Epidermal melanocyte (primary cell): ENCODE measurements at regions not wholly inside any gene's neighbourhood (a gene's known extent, or its start where the extent isn't known, plus 50 kb on each side); places are given as distances from the start of the nearest gene placed in this dataset.

ENCODE experiments used
- DNase-seq: peaks from one replicate; pipeline ENCODE4 v3.0.0; 2011; ENCODE audit warnings: low spot score; ENCODE audit not compliant: insufficient read length

DNA sequence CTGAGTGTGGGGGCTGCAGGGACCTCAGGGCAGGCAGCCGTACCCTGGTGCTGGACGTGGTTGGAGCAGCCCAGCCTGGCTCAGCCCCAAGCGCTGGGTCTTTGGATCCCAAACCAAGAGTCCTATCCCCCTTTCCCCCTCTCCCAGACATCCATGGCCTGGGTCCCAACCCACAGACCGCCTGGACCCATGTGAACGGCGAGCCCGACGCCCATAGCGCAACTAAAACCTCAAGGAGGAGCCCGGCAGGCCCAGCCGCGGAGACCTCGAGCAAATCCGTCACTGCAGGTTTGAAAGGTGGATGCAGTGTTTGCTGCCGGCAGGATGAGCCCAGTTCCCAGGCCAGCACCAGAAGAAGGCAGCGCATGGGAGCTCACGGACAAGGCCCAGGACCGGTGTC, 337.0 kb downstream of the BRD1 start:
- DNase-seq, result no peak

DNA sequence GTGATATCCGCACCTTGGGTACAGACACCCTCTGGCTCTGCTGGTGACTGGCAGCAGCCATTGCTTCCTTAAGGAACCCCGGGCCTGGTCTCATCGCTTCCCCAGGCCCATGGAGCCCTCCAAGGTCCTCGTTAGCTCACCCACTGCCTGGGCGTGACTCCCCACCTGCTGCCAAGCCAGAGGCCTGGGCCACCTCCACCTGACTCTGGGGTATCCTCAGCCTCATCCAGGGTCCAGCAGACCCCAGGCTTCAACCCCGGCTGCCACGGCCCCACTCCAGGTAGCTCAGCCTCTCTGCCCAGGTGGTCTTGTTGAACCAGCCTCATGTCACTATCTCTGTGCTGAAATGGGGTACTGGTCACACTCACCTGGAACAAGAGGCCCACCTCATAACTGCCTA, 337.9 kb downstream of the BRD1 start:
- DNase-seq, result no peak

DNA sequence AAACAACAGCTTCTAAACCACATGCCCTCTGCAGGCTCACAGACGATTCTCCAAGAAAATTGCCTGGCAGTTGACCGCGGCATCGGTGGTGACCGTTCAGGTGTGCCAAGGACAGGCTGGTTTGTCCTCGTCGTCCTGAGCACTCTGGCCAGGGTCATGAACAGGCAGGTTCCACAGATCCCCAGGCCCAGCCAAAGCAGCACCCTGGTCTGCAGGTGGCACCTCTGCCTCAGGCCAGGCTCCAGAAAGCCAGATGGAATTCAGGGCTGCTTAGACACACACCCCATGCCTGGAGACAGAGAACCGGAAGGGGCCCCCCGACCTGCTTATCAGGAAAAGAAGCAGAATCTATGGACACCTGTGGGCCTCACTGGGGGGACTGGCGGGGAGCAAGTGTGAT, 338.7 kb downstream of the BRD1 start:
- DNase-seq, result no peak

DNA sequence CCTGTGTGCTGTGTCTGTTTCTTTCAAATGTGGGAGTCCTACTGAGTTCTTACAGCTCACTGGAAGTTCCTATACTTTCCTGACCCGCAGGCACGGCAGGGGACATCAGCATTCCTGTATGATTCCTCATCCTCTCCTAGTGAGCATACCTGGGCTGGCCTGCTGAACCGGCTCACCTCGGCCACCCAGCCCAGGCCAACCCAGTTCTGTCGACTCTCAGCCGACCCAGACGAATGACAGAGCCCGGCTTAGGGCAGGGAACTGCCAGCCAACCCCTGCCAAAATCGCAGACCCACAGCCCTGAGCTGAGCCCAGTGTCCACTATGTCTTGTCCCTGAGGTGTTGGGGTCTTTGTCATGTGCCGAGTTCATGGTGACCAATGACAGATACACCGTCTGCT, 339.7 kb downstream of the BRD1 start:
- DNase-seq, result no peak

DNA sequence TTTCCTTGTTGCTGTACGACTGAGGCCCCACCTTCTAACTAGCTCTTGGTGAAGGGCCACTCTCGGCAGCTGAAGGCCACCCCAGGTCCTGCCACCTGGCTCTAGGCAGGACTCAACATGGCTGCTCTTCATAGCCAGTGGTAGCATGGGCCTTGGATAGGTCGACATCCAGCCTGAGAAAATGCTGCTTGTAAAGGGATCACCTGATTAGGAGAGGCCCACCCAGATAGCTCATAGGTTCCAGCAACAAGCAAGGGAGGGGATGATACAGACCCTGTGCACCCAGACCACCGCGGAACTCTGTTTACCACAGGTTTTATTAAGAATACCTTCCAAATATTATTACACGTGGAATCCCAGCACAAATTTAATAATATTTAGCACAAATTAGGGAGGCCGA, 341.4 kb downstream of the BRD1 start:
- DNase-seq, result no peak

DNA sequence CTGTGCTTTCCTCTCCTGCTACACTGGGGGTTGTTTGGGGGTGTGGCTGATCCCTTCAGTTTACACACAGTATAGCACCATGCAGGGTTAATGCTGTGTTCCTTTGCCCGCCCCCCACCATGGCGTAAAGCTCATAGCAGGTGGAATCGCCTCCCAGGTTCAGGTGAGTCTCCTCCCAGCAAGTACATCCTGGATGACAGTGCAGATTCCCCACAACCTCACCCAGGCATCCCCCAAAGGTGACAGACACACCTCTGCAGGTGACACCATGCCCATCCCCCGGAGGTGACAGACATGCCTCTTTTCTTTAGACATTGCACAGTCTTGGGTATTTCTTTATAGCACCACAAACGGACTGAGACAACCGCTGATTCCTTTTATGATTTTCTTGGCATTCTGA, 343.7 kb downstream of the BRD1 start:
- no peak for DNase-seq

DNA sequence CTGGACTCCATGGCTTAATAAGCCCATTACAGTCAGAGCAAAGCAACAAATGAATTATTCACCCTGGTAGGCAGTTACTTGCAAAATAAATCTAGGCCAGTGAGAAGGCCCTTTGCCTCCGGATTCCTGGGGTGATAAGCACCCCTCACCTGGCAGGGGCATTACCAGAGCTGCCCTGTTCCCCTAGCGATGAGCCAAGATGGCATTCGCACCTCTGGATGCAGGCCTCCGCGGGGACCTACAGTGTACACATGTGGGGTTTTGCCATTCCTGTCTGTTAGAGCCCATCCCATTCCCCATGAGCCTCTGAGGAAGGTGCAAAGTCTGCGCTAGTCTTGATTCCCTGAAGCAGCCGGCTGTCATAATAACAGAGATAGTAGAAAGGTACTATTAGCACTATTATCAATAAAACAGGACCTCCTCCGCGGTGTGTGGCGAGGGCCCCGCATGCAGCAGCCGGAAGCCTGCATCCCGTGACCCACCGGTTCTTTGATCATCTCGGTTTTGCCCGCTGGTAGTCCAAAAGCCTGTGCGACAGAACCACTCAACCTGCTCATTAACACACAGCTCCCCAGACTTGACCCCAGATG, 344.3 kb downstream of the BRD1 start:
- no peak for DNase-seq

DNA sequence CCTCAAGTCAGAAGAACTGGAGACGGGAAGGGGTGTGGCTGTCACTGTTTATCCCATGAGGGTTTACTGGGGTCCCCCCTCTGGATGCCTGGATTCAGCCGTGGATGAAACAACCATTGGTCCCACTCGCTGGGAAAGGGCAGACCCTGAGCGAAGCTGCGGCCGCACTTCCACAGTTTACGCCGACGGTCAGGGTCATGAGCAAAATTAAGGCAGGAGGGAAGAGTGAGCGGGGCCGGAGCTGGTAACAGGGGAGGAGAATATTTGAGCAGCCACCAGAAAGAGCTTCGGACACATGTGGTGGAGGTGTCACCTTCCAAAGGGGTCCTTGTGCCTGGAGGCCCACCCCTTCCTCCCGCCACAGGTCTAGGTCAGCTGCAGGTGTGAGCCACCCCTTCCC, 344.9 kb downstream of the BRD1 start:
- DNase-seq, result no peak

DNA sequence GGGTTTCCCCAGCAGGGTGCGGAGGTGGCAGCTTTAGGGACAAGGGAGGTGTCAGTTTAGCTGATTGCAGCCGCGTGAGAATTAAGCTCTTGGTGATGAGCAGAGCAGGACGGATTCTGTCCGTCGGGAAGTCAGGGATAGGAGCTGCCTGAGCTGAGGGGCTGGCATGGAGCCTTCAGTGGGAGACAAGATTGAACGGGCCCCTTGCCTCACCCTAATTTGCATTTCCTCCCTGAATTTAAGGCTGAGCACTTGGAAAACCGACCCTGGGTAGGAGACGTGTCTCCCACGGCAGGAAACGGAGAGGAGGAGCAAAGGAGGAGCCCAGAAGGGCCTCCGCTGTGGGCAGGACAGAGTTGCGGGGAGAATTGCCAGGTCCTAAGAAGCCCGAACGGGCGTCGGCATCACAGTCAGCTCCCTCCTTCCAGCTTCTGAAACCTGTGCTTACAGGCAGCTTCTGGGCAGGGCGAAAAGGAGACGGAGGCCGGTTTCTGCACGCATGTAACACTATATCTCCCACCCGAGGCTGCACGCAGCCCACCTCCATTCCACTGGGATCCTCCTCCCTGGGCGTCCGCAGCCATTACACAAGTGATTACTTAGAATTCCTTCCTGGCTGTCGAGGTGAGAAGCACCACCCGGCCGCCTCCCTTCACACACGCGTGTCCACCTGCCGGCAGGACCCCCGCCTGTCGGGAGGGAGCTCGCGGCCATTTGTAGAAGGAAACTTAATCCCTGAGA, 345.8 kb downstream of the BRD1 start:
- DNase-seq, result no peak

DNA sequence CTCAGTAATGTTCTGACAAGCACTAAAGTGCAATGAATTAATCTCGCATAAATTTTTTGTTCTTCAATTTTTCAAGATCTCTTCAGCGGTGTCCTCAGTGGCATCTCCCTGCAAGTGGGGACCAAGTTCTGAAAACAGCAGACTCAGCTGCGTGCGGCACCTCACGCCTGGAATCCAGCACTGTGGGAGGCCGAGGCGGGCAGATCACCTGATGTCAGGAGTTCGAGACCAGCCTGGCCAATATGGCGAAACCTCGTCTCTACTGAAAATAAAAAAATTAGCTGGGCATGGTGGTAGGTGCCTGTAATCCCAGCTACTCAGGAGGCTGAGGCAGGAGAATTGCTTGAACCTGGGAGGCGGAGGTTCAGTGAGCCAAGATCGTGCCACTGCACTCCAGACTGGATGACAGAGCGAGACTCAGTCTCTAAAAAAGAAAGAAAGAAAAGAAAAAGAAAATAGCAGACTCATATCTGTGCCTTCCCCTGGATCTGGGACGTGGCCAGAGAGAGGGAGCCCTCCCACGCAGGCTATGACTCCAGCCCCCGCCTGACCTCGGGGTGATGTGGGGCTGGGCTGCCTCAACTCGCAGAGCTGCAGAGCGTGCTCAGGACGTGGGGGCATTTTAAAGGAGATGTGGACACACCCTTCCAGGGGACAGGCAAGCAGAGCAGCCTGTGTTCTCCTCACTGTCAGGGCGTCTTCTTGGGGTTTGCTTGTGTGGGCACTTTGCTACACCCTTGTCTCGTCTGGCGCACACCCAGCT, 346.6 kb downstream of the BRD1 start:
- no peak for DNase-seq

DNA sequence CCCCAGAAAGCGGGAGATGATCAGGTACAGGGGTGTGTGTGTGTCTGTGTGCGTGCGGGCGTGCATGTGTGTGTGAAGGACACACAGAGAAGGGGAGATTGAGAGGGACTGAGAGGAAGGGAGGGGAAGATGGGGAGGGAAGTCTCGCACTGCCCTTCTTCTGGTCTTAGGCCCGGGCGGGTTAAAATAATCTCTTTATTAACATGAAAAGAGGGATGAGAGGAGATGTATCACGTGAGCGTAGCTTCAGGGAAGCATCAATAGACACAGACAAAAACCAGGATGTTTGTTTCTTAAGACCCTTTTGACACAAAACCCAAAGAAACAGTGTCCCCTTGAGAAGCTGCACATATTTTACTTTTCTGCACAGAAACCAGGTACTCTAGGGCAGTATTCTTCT, 347.3 kb downstream of the BRD1 start:
- DNase-seq, result no peak

DNA sequence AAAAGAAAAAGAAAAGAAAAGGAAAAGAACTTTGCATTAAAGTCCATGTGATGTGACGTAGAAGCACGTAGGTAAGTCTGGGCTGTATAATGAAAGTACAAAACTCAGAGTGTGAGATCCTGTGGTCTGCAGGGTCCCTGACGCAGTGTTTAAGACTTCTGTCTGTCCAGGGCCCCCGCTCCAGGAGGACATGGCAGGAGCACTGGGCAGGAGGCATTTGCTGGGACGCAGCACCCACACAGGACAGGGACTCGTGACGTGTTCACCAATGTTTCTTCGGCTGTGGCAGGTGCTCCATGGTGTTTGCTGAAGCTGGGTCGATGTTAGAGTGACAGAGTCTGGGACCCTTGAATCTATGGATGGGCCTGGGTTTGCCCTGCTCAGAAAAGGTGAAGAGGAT, 348.1 kb downstream of the BRD1 start:
- no peak for DNase-seq

DNA sequence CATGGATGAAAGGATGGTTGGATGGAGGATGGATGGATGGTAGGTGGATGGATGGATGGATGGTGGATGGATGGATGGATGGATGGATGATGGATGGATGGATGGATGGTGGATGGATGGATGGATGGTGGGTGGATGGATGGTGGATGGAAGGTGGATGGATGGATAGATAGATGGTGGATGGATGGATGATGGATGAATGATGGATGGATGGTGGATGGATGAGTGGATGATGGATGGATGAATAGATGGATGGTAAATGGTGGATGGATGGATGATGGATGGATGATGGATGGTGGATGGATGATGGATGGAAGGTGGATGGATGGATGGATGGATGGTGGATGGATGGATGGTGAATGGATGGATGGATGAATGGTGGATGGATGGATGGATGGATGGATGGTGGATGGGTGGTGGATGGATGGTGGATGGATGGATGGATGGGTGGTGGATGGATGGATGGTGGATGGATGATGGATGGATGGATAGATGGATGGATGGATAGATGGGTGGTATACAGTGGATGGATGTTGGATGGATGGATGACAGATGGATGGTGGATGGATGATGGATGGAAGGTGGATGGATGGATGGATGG, 350.8 kb downstream of the BRD1 start:
- DNase-seq, result no peak

DNA sequence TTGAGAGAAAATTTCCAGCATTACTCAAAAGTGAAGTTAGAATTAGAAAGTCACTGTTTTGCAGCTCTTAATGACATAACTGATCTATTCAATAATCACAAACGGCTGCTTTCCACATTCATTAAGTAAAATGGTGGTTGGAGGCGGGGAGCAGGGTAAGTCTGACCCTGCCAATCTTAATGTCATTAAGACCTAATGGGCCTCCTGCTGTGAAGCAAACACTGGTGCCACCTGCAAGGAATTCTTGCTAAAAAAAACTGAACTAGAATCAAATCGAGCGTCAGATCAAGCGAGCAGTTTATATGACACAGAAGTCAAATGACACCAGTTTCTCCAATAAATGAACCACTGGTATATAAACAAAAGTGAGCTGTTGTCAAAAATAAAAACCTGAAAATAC, 351.5 kb downstream of the BRD1 start:
- DNase-seq, result no peak

DNA sequence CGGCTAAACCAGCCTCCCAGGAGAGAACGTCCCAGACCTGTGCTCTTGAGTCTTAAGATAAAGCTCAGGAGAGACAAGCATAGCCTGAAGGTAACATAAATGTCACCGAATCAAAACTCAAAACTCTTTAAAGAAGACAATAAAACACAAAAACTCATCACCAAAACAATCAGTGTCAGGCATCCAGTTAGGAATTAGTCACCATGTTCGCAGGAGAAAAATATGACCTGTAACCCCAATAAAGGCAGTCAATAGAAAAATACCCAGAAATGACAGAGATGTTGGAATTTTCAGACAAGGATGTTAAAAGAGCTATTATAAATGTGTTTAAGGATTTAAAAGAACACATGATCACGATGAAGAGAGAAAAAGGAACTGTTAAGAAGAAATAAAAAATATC, 352.4 kb downstream of the BRD1 start:
- DNase-seq, result no peak

DNA sequence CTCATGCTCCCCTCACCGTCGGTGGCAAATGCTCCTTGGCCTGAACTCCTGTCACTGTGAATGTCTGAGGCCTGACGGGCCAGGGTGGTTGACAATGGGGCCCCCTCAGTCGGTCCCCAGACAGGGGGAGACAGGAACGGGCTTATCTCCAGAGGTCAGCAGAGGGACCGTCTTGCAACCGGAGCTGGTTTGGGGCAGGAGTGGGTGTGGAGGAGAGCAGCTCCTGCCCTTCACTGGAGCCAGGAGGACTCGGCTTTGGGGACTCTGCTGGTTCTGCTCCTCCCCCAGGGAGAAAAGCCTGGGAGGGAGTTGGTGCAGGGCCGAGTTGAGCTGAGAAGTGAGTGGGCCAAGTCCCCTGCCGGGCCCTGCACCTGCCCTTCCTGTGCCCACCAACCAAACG, 354.4 kb downstream of the BRD1 start:
- no peak for DNase-seq

DNA sequence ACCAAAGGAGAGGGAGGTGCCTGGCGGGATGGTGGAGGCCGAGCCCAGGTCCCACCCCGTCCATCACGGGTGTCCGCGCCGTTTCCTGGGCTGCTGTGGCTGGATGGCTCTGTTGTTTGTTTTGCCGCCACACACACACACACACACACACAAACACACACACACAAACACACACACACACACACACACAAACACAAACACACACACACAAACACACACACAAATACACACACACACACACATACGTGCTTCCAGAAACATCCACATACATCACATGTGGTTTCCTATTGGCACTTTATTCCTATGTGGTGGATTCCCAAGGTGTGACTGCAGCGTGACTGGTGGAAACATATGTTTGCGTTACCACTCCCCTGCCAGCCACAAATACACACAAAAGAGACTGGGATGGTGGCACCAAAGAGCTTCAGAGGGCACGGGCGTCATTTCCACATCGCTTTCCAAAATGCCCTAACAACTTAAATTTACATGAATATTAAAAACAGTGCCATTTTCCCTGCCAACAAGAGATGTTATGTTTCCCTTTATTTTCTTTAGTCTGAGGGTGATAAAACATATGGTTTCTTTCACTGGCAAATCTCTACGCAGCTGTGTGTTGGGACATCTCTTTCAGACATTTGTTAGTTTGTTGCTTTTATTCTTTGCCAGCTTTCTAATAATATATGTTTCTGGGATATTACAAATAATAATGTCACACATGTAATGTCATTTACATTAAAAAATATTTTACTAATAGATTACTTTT, 356.8 kb downstream of the BRD1 start:
- DNase-seq, result no peak

DNA sequence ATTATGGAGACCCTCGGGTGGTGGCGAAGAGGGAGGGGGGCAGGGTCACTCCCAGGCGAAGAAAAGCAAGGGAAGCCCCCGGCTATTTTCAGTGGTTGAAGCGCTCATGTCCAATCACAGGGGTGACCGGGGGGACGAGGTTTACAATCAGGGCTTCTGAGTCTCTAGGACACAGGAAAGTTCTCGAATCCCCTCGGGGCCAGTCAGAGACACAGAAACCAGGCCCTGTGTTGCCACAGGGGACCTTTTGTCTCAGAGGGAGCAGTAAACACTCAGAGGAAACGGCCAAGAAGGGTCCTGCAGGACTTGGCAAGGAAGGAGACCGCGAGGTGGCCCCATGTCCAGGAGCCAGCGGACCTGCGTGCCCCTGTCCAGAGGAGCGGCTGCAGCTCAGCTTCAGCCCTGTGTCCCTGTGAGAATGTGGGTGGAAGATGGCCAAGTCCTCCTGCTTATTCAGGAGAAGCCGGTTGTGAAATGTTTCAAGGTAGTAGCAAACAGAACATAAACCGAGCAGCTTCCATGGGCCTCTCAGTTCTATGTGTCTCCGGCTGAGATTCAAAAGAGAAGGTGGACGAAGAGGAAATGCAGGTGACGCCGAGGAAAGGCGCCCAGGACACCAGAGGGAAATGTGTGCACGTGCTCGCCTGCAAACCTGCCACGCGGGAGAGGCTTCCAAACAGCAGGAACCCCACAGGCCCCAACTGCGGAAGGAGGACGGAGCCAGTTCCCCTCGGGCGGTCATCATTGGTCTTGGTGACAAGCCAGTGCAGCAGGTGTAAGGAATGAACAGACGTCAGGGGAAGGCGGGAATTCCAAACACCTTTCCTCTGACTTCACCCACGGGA, 357.6 kb downstream of the BRD1 start:
- DNase-seq, result no peak

DNA sequence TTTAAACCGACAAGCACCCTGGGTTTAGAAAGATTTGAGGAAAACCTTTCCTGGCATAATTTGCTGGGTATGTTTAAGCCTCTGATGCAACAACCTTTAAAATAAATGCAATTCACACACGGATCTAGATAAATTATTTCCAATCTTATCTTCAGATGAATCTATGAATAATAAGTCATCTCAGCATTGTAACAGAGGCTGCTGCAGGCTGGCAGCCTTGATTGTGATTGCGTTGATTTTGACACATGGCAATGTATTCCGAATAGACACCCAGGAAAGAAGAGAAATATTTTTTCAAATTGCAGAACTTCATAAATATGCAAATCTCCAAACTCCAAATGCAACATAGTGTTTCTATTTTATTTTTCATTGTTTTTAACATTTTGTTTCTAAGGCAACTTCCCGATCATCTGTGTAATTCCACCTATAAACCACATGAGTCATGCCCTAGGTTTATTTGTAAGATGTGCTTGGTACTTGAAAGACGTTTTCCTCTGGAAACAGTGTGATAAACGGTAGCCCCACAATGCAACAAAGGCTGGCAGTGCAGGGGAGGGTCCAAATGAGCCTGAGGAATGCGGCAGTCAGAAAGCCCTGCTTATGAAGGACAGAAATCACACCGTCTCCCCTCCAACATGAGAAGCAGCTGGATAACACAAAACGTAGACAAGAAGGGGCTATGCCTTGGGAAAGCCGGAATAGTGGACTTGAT, 359.0 kb downstream of the BRD1 start:
- no peak for DNase-seq
